AG04450 (cell line): ENCODE measurements at regions not wholly inside any gene's neighbourhood (a gene's known extent, or its start where the extent isn't known, plus 50 kb on each side); places are given as distances from the start of the nearest gene placed in this dataset.
A peak's percentile ranks its signal among the peaks of the same experiment; 100 is the strongest.

ENCODE experiments used
- CTCF ChIA-PET: fragments of 300-600, 350-600 bp; formaldehyde crosslinking; extraction: SDS; loops from one replicate; lab custom pipeline; 2022; ENCODE audit warnings: antibody characterized with exemption, inconsistent platforms; lab: Charles Lee
- POLR2A ChIA-PET: fragments of 350-600 bp; formaldehyde crosslinking; extraction: SDS; loops from one replicate; lab custom pipeline; 2021; ENCODE audit warnings: antibody characterized with exemption, inconsistent platforms; lab: Yijun Ruan, JAX
- DNase-seq: peaks from one replicate; pipeline ENCODE4 v3.0.0-alpha.2; 2011; ENCODE audit warnings: low read depth, low spot score
- H3K27ac ChIP-seq: one replicate; pipeline ENCODE4 v1.5.1; 2012; ENCODE audit warnings: low read depth, low read length, control low read depth
- H3K27me3 ChIP-seq: one replicate; pipeline ENCODE4 v1.6.0; 2012; ENCODE audit warnings: low read length; ENCODE audit not compliant: control insufficient read depth, insufficient read depth
- H3K4me3 ChIP-seq: 2 replicates; pipeline ENCODE4 v1.5.1; 2011; ENCODE audit warnings: mild to moderate bottlenecking, low read depth, low read length, control low read depth
- H3K9me3 ChIP-seq: 2 replicates; pipeline ENCODE4 v1.5.1; 2012; ENCODE audit warnings: low read length; ENCODE audit not compliant: control insufficient read depth, insufficient read depth
- TF ChIP-seq, protein P1 (sequence below): IDR thresholded peaks from 2 replicates; pipeline ENCODE4 v1.5.1; 2011; ENCODE audit warnings: low read depth, low read length, control low read depth, inconsistent platforms

- no peak overlapping the region for H3K27ac ChIP-seq
- TF ChIP-seq, protein P1, sequence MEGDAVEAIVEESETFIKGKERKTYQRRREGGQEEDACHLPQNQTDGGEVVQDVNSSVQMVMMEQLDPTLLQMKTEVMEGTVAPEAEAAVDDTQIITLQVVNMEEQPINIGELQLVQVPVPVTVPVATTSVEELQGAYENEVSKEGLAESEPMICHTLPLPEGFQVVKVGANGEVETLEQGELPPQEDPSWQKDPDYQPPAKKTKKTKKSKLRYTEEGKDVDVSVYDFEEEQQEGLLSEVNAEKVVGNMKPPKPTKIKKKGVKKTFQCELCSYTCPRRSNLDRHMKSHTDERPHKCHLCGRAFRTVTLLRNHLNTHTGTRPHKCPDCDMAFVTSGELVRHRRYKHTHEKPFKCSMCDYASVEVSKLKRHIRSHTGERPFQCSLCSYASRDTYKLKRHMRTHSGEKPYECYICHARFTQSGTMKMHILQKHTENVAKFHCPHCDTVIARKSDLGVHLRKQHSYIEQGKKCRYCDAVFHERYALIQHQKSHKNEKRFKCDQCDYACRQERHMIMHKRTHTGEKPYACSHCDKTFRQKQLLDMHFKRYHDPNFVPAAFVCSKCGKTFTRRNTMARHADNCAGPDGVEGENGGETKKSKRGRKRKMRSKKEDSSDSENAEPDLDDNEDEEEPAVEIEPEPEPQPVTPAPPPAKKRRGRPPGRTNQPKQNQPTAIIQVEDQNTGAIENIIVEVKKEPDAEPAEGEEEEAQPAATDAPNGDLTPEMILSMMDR = no peak
- peaks cover 3% of the 10 kb centered on the region; the same call in 1 of the 2 replicates for H3K9me3 ChIP-seq
- H3K27me3 ChIP-seq = peaks cover 2% of the 10 kb centered on the region
- ChIA-PET CTCF (no interaction called here), POLR2A (no interaction called here)
- no peak overlapping the region for H3K4me3 ChIP-seq
- no peak for DNase-seq
Observed at GRCh38 chr2:14433946-14434495, 198.5 kb upstream of the LRATD1 start.

- CTCF ChIA-PET = no interaction called here
- Histone ChIP-seq H3K9me3 (peaks cover 4% of the 10 kb centered on the region; the same call in 1 of the 2 replicates), H3K27ac (no peak overlapping the region), H3K4me3 (no peak overlapping the region), H3K27me3 (no peaks in the 10 kb centered on the region)
- DNase-seq = no peak
- TF ChIP-seq, protein P1 = no peak
- POLR2A ChIA-PET = no interaction called here
Observed at GRCh38 chr2:14445670-14446069, 186.8 kb upstream of the LRATD1 start.

DNA sequence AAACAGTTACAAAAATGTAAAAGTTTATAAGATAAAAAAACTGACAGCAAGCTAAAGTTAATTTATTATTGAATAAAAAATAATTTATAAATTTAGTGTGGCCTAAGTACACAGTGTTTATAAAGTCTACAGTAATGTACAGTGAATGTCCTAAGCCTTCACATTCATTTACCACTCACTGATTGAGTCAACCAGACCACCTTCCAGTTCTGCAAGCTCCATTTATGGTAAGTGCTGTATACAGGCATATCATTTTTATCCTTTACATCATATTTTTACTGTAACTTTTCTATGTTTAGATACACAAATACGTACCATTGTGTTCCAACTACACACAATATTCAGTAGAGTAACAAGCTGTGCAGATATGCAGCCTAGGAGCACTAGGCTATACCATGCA lies 184.2 kb upstream of the LRATD1 start:
- H3K4me3 ChIP-seq = no peak overlapping the region
- POLR2A ChIA-PET = no interaction called here
- H3K27me3 ChIP-seq = no peaks in the 10 kb centered on the region
- CTCF ChIA-PET = no interaction called here
- H3K9me3 ChIP-seq = peaks cover 4% of the 10 kb centered on the region; the same call in 1 of the 2 replicates
- H3K27ac ChIP-seq = no peak overlapping the region
- TF ChIP-seq, protein P1 = no peak
- DNase-seq = no peak

- Histone ChIP-seq H3K27ac (no peak overlapping the region), H3K27me3 (no peaks in the 10 kb centered on the region), H3K9me3 (no peaks in the 10 kb centered on the region), H3K4me3 (no peak overlapping the region)
- TF ChIP-seq, protein P1 = 0 out of 2 replicates have a peak, but pooled peaks have one; percentile 19
- CTCF ChIA-PET = no interaction called here
- POLR2A ChIA-PET = no interaction called here
- no peak for DNase-seq
Observed at GRCh38 chr2:14451312-14451711, 181.2 kb upstream of the LRATD1 start.

DNA sequence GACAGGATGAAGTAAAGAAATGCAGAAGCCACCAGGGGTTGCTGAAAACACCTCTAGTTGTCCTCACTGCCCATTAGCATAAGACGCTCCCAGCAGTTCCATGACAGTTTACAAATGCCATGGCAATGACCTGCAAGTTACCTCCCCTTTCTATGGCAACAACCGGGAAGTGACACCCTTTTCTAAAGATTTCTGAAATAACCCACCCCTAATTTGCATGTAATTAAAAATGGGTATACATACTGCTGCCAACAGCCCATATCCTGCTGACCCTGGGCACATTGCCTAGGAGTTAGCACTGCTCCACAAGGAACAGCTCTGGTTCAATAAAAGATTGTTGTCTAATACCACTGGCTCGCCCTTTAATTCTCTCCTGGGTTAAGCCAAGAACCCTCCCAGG lies 178.3 kb upstream of the LRATD1 start:
- no peak for DNase-seq
- POLR2A ChIA-PET = no interaction called here
- Histone ChIP-seq H3K9me3 (no peaks in the 10 kb centered on the region), H3K4me3 (no peak overlapping the region), H3K27me3 (no peaks in the 10 kb centered on the region), H3K27ac (no peak overlapping the region)
- CTCF ChIA-PET = no interaction called here
- TF ChIP-seq, protein P1 = no peak
